Frontal cortex (tissue), 3 donors: ENCODE measurements at regions not wholly inside any gene's neighbourhood (a gene's known extent, or its start where the extent isn't known, plus 50 kb on each side); places are given as distances from the start of the nearest gene placed in this dataset.
"Not testable (repeated sequence)": the region's sequence is repeated elsewhere in the genome, so short reads cannot be mapped to it uniquely, and the experiment has no call there.

Source experiments
- DNase-seq, 2 donors: peaks; one replicate each; pipeline ENCODE4 v3.0.0; 2012; ENCODE audit warnings: low spot score in 2 of 2
- FAIRE-seq: peaks from 2 replicates; lab custom pipeline; 2012; peaks lifted over from hg19 to GRCh38; lab: Jason Lieb, UNC
- donor health status: control.
- donor health status: control.
- donor health status: control.

- FAIRE-seq (no peak), DNase-seq (no peak)
Measured at GRCh38 chr4:123530357-123530756, 133.8 kb downstream of the SPRY1 start.

GRCh38 chr4:123535037-123535748, 138.6 kb downstream of the SPRY1 start:
- DNase-seq (no peak), FAIRE-seq (no peak)

GRCh38 chr4:123536225-123536624, 139.6 kb downstream of the SPRY1 start:
- DNase-seq (no peak), FAIRE-seq (no peak)

DNA sequence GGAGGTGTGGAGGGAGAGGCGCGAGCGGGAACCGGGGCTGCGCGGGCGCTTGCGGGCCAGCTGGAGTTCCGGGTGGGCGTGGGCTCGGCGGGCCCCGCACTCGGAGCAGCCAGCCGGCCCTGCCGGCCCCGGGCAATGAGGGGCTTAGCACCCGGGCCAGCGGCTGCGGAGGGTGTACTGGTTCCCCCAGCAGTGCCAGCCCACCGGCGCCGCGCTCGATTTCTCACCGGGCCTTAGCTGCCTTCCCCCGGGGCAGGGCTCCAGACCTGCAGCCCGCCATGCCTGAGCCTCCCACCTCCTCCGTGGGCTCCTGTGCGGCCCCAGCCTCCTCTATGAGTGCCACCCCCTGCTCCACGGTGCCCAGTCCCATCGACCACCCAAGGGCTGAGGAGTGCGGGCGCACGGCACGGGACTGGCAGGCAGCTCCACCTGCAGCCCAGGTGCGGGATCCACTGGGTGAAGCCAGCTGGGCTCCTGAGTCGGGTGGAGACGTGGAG, 141.4 kb downstream of the SPRY1 start:
- FAIRE-seq, DNase-seq: not testable (repeated sequence)

DNA sequence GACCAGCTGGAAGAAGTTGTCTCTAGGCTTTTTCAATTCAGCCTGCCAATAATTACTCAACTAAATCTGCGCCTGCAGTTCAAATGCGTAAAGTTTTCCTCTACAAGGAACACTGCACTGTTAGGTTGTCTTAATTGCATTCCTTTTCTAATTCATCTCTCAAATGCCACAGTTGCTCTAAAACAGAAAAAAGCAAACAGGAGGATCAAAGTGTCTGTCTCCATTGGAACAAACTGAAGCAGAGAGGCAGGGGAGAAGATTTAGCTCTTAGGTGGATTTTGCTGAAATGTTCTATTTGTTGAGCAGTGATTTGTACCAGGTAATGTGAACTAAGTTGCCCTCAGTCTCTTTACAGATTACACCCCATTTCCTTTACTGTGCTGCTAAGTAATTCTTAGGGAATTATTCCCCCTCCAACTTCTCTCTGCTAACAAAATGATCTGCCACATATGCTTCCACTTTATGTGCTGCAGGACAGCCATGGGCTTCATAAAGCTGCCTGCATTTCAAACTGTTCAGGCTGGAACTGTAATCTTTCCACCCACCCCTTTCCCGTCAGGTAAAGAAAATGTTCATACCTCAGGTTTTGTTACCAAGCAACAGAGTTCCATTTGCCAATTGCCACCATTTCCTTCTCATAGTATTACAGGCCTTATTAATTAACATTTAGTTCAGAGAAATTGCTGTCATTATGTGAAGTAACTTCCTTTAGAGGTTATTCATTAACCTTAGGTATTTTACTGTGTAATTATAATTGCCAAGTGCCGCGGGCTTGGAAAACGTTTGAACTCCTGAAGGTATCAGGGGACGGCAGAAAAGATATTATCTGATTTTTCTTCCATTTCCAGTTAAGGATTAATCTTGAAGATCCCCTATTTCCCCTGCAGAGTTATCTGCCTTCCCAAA, 149.3 kb downstream of the SPRY1 start:
- FAIRE-seq (no peak), DNase-seq (no peak)

GRCh38 chr4:123546573-123547060, 150.0 kb downstream of the SPRY1 start:
- FAIRE-seq (no peak), DNase-seq (no peak)

DNA sequence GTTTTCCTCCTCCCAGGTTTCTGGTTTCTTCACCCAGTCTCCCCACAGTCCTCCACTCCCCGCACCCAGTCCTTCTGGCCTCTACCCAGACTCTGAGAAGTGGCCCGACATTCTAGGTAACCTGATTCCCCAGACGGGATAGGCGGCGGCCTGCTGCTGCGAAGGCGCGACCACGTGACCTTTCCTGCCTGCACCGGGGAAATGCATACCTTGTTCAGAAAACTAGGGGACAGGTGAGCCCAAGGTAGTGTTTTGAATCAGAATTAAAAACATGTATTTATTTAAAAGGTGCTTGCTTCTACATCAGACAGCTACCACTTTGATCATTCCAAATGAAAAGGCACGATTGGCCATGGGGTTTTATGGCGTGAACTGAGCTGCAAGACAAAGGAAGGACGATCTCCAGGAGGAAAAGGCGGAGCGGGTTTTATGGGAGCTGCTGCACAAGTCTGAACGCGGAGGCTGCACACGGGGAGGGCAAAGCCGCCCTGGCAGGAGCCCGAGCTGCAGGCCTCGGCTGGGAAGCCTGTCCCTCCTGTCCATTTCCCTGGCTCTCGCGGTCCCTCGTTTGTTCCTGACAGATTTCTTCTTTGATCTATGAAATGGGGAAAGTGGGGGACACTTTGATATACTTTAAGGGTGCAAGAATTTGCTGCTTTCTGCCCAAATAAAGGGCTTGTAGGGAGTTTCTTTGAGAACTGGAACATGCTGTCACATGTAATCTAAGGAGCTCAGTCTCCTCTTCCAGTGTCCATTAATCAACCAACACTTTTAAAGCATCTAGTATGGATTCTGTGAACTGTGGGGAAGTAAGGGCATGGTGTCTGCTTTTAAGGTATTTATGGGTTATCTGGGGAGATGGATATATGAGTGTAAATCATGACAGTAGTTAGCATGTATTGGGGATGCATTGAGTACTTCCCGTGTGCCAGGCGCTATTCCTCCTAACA, 150.9 kb downstream of the SPRY1 start:
- FAIRE-seq = no peak
- DNase-seq = no peak

- no peak for DNase-seq
- FAIRE-seq = no peak
Measured at GRCh38 chr4:123553279-123553678, 156.7 kb downstream of the SPRY1 start.

- no peak for FAIRE-seq
- no peak for DNase-seq
Measured at GRCh38 chr4:123553733-123554637, 157.4 kb downstream of the SPRY1 start.

- DNase-seq = no peak
- FAIRE-seq = no peak
Measured at GRCh38 chr4:123554801-123555232, 158.2 kb downstream of the SPRY1 start.

GRCh38 chr4:123555233-123555806, 158.7 kb downstream of the SPRY1 start:
- DNase-seq (no peak), FAIRE-seq (no peak)

DNA sequence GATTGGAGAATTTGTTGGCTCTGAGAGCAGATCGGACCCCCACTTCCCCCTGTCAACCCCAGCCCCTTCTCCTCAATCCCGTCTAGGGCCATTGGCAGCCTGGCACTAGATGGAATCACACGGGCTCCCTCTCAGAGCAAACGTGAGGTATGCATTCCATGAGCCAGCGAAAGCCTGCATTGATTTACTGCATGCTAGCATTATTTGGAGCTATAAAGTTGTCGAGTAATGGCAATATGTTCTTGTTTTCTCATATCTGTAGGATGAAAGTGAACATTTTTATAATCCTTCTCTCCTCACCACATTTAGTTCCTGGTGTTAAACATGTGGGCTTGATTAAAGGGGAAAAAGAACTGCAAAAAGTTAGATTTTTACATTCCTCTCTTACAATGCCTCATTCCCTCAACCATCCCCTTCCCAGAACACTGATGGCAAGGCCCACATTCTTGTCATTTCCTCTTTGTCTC, 159.2 kb downstream of the SPRY1 start:
- no peak for DNase-seq
- FAIRE-seq = no peak

- FAIRE-seq = no peak
- no peak for DNase-seq
Measured at GRCh38 chr4:123556526-123556925, 159.9 kb downstream of the SPRY1 start.

DNA sequence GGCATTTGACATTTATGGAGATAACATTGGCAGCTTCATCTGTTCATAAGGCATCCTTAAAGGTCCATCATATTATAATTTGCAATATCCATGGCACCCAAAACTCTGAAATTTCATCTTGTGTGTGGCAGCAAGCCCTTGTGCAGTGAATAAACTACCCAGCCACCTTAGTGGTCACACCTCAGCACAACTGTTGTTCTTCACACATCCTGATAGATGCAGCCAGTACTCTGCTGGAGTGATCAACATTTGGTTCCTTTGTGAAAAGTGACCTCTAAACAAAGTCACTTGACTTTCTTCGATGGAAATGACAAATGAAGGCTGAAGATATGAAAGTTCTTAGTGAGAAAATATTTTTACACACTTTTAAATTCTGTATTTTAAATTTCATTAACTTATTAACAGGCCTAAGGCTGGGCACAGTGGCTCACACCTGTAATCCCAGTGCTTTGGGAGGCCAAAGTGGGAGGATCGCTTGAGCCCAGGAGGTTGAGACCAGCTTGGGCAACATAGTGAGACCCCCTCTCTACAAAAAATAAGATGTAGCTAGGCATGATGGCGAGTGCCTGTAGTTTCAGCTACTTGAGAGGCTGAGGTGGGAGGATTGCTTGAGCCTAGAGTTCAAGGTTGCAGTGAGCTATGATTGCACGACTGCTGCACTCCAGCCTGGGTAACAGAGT, 161.4 kb downstream of the SPRY1 start:
- DNase-seq (no peak), FAIRE-seq (no peak)

- FAIRE-seq (no peak), DNase-seq (no peak)
Measured at GRCh38 chr4:123558865-123559264, 162.3 kb downstream of the SPRY1 start.

GRCh38 chr4:123559955-123560871, 163.6 kb downstream of the SPRY1 start:
- DNase-seq (no peak), FAIRE-seq (no peak)

GRCh38 chr4:123561525-123561924, 164.9 kb downstream of the SPRY1 start:
- FAIRE-seq = no peak
- no peak for DNase-seq
